ENCODE measurements at regions not wholly inside any gene's neighbourhood (a gene's known extent, or its start where the extent isn't known, plus 50 kb on each side); places are given as distances from the start of the nearest gene placed in this dataset.

- TF ChIP-seq CTCF (IDR thresholded peaks at IDR 0.05; ENCODE audit: low read depth, low read length, poor library complexity, severe bottlenecking) (no peak), EZH2phosphoT487 (IDR thresholded peaks at IDR 0.05; ENCODE audit: borderline replicate concordance, low read length) (no peak)
These were observed 257.3 kb downstream of the EPHA4 start for GRCh38 chr2:221314786-221315185.
